Pulmonary artery endothelial cell (primary cell): ENCODE measurements at regions not wholly inside any gene's neighbourhood (a gene's known extent, or its start where the extent isn't known, plus 50 kb on each side); places are given as distances from the start of the nearest gene placed in this dataset.

Experiments used
- DNase-seq: peaks from one replicate; pipeline ENCODE4 v3.0.0-alpha.2; 2011; ENCODE audit warnings: low read depth, low spot score

DNA sequence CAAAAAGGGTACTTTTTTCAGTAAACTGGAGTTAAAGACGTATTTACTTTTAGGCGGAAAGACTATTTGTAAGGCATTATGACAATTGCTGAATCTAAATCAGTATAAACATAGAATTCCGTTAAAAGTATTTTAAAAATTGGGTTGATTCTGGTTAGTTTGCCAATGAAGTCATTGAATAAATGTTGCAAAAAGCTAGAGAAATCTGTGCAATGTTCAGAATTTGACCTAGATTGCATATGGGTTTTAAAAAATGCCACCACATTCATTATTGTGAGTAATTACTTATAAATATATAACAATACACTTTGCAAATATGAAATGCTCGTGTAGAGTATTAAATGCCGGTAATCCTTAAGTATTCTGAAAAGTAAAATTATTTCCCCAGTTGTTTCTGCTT is 116.5 kb upstream of the EEF1E1 start:
- DNase-seq = no peak

DNA sequence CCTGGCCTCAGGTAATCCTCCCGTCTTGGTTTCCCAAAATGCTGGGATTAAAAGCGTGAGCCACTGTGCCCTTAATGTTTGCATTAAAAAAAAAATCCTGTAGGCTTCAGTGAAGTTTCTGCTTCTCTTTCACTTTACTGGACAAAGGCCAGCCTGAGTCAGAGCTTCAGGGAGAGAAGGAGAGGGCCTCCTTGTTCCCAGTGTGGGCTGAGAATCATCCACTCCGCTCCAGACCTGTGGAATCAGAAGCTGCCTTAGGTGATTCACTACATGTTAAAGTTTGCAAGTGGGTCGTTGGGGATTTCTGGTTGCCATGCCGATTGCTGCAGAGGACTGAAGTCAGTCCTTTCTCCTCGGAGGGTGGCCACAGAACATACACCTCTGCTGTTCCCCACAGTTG is 113.3 kb upstream of the EEF1E1 start:
- DNase-seq = no peak

DNA sequence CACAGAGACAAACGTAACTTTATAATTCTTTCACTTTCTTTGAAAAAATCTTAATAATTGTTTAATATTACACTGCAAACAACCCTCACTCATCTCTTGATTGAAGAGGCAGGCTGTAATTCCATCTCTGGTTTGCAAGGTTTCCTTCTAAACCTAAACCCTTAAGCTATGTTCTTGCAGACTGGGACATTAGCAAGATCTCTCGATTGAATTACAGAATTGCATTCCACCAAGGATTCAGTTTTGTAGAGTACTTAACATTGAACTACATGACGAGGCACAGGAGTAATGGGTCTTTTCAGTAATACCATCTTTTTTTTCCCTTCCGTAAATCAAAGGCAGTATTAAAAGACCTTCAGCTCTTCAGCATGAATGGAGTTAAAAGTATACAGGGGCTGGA is 111.6 kb upstream of the EEF1E1 start:
- no peak for DNase-seq

DNA sequence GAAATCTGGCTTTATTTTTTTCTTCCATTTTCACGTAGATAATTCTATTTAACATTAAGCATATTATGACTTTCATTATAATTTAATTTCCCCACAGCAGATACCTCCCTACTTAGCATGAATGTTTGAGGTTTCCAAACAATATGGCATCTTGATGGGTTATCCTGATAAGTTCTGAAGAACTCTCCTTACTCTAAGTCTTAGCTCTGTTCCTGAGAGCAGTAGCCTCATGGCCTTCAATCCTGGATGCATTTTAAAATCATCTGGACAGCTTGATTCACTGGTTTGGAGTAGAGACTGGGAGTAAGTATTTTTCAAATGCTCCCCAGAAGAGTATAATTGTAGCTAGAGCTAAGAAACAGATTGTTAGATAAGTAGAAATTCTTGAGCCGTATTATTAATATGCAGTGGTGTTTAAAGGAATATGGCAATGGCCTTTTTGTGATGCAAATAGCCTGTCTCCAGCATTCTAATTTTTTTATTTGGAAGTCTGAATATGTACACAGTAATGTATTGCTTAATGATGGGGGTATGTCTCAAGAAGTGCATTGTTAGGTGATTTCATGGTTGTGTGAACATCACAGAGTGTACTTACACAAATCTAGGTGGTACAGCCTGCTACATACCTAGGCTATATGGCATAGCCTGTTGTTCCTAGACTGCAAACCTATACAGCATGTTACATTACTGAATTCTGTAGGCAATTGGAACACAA is 110.5 kb upstream of the EEF1E1 start:
- no peak for DNase-seq

DNA sequence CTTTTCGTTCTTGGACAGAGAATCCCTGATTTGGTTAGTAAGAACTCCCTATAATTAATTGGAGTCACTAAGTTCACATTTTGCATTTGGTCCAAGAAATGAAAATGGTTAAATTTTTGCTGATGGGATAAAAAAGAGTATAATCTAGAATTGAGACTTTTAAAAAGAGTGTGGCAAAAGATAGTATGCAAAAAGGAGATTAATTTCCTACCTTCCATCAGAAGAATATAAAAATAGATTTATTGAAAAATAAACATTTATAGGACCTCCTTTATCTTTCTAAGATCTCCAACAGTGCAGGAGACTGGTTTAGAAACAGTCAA is 105.5 kb upstream of the EEF1E1 start:
- no peak for DNase-seq

DNA sequence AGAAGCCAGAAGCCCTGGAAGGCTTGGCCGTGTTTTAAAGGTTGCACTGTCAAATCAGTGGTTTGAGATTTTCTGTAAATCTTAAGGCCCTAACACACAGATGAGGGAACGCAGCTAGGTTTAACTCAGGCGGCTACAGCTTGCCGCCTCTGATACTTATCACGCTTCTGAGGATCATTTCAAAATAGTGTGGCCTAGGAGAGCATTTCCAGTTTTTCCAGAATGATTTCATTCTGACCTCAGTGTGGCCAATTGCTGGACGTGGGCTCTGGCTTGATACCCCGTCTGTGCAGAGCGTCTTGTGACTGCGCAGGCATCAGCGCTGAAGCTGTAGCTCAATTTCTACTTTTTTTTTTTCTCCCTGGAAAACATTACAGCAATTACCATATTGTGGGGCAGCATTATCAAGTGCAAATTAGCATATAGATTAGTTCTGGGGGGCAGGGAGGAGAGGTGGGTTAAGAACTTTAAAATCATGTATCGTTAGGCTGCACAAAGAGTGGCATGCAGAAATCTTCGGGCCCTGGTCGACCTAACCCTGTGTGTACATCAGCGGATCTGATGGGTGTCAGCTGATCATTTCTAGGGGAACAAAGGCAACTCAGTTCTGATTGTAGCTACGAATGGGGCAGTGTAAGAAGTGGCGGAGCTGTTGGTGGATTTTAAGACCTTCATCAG is 105.0 kb upstream of the EEF1E1 start:
- no peak for DNase-seq

DNA sequence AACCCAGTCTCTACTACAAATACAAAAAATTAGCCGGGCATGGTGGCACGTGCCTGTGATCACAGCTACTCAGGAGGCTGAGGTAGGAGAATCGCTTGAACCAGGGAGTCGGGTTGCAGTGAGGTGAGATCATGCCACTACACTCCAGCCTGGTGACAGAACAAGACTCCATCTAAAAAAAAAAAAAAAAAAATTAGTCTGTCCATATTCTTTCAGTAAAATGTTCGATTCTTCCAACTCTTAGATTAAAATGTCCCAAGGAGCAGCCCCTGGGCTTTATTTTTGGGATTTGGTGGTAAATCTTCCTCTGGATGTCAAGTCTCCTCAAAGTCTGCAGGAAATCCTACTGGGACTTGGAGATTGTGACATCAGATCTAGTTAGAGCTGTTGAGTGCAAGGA is 101.0 kb upstream of the EEF1E1 start:
- DNase-seq = no peak

DNA sequence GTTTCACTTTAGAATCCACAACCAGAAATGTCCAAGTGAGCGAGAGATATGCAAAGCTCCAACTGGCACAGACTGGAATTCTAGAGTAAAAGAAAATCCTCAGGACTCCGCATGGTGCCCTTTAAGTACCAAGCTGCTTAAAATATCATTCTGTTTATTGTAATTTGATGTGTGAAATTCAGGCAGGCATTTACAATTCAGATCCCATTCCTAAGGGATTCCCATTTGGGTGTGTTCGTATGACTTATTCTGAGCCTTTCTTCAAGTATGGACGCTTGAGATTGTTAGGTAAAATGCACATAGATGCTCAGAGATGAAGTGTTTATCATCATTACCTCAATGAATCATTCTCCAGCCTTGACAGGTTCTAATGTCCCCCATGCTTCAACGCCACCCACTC is 99.3 kb upstream of the EEF1E1 start:
- DNase-seq = no peak

DNA sequence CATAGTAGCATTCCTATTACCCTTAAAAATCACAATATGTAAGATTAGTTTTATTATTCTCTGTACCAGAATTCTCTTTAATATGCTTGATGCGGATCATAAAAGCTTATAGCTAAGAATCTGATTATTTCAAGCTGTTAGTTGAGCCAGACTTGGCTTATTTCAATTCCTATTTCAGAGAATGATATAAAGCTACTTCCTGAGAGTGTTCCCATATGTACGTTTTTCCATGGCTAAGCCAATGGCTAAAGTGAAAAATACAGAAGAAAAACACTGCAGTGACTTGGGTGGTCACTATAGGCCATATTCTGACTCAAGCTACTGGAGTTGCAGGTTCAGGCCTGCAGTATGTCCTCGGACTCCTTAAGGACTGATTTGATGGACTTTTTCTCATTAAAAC is 97.9 kb upstream of the EEF1E1 start:
- DNase-seq = no peak

DNA sequence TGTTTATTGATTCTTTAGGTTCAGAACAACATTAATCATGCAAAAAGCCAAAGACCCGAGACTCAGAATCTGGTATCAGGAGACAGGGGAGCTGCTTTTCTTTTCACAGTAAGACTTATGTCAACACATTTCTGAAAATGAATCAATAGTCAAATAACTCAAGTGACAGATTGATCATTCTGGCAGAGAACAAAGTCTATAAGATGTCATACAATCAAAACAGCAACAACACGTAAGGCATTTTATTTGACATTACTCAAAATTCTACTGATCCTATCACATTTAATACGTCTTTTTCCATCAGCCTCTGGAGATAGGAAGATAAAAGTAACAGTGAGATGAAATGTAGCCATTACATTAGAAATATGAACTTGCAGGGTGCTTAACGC is 93.4 kb upstream of the EEF1E1 start:
- no peak for DNase-seq

DNA sequence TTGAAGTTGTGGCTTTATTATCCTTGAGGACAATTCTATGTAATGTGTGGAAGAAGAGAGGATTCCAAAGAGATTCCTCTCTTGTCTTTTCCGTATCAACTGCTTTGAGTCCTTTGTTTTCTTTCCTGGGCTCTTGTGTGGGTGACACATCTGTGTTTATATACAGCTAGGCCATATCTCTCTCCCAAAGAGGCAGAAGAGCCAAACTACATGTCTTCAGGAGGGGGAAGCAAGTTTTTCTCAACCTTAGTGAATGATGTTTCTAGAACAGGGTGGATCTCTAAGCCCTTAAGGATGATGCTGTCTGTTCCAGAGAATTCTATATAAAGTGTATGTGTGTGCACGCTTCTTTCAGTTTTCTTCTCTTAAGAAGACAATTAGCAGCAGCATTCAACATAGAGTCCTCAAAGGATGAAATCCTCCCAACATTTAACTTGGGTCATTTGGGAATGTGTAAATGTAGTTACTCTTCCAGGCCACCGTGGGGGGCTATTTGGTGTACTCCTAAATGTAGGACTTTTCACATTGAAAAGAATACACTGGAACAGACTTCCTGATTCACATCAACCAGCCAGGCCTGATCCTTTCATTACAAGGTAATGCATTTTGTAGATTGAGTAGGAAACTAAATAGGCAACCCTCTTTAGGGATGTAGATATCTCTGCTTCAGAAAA is 92.8 kb upstream of the EEF1E1 start:
- no peak for DNase-seq

DNA sequence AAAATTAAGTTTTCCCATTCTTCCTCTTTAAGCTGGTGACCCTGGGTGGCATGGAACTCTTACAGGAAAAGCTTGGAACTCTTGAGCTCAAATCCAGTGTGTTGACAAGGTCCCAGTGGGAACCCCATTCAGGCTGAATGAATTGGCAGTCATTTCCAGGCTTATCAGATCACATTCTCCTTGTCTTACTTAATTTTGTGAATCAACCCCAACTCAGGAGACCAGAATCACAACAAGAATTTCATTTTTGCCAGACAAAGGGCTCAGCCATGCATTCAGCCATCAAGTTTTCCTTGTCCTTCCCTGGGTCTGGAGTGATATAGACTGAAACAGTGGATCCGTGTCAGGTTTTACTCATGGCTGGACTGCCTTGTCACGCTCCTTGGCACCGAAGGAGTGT is 92.1 kb upstream of the EEF1E1 start:
- DNase-seq = no peak

DNA sequence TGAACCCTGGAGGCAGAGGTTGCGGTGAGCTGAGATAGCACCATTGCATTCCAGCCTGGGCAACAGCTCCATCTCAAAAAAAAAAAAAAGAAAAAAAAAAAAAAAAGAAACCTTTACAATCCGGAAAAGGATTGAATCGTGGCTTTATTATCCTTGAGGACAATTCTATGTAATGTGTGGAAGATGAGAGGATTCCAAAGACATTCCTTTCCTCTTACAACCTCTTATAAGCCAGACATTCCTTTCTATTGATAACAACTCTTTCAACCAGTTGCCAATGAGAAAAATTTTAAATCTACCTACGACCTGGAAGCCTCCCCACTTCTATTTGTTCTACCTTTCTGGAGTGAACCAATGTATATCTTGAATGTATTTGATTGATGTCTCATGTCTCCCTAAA is 91.2 kb upstream of the EEF1E1 start:
- no peak for DNase-seq

DNA sequence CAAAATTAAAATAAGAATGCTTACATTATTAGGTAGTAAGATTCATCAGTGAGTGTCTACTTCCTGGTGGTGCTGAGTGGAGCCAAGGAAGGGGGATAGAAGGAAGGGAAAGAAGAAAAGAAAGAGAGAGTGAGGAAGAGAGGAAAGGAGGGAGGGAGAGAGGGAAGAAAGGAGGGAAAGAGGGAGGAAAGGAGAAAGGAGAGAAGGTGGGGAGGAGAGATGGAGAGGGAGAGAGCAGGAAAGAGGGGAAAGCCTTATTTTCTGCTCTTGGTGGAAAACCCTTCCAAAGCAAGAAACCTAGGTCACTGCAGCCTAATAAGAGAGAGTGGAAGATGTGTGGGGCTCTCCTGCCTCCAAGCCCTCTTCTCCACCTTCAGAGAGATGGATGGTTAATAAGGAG is 90.2 kb upstream of the EEF1E1 start:
- DNase-seq = no peak

DNA sequence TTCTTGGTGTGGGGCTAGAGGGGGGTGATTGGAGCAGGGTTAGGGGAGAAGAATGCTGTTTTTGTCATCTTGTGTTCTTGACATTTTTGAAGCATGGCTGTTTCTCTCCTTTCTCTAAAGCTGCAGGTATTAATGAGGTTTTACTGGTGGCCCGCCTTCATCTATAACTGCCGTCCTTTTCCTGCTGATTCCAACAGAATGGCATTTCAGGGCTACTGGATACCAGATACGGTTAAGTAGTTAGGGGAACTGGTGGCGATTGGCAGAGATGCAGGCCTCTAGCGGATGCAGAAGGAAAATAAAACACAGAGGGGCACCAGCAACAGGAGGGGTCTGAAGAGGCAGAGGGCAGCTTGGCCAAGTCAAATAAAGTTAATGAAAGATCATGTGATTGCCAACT is 89.7 kb upstream of the EEF1E1 start:
- no peak for DNase-seq

DNA sequence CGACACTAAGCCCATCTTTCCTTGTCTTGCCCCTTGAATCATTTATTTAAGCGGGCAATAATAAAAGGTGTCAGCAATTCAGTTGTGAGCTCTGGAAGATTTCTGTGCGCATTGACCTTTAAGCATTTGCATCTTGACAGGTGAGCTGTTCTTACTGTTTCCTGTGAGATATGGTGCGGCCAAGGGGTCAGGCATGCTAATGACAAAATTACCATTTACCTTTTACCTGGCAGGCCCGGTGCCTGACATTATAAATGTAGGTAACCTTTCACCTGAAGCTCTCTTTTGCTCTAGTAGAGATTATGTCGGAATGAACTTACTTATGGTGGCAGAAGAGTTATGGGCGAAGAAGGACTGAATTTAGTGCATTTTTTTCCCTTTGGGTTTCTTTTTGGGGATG is 89.3 kb upstream of the EEF1E1 start:
- DNase-seq = no peak

DNA sequence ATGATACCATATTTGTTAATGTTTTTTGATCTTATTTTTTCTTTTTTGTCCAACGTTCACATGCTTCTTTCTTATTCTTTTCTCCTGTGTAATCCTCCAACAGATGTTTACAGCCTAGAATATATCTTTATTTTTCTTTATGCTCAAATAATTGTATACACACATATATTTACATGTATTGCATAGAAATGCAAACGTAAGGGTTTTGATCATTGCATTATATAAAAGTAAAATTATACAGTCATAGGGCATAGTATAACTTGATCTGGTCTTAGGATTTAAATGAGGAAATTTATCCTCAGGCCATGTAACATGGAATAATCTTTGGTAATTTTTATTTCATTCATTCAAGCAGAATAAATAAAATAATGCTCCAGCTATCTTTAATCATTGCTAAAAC is 84.9 kb upstream of the EEF1E1 start:
- no peak for DNase-seq

DNA sequence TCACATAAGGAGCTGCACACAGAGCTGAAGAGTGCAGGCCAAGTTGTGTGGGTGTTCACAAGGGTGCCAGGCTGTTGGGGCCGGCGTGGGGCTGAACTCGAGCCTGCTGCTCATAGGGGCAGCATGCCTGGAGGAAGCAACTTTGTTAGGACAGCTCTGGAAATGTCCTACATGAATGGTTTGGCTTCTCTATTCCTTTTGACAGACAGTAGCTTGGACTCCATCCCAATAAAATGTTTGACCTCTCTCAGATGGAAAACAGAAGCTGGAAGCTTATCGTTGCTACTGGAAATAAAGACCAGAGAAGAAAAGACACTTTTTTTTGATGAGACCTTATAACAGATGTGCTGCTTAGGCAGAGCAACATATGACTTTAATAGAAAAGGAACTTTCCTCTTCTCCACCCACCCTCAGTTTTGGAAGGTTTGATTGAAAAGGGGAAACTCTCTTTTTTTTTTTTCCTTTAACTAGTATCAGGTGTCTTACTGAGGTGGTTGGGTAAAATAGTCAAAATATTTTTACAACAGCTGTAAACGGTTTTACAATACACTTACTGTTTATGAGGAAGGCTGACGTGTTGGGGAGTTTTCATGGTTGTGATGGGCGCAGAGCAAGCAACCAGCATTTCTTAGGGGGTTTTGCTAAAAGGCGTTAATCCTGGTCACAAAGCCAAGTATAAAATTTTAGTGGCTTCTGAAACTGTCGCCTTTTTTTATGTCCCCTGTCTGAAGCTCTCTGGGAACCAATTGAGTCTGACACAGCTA is 80.7 kb upstream of the EEF1E1 start:
- DNase-seq = no peak

DNA sequence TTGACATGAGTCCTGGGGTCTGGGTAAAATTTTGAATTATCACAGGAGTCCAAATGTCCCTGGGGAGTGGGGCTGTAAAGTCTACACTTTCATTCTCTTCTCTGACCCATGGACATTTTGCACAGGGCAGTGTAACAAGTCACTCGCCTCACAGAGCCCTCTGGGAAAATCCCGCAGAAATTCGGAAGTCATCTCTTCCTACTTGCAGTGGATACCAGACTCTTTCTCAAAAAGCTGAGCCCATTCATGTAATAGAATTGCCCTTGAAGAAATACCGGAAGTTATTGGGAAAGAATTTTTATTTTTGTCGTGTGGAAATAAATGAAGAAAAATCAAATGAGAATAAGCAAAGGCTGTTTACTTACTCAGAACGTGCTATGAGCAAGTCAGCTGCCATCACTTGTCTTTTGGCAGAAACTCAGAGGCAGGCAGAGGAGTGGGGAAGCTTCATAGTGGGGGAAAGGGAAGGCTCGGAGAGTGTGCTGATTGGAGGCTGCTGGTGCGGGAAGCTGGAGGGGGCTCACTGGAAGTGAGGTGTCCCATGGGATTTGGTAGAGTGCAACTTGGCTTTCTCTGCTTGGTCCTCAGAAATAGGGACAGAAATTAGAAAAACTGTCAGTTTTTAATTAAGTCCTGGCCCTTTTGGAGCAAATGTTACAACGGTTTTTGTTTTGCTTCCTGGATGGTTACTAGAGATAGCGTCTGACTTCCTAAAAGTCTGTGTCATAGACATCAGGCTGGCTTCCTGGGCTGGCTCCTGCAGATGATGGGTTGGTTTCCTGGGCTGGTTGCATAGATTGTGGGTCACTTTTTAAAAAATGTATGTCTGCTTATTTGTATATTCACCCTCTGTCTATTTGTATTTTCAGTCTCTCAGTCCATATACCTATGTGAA is 79.8 kb upstream of the EEF1E1 start:
- no peak for DNase-seq

DNA sequence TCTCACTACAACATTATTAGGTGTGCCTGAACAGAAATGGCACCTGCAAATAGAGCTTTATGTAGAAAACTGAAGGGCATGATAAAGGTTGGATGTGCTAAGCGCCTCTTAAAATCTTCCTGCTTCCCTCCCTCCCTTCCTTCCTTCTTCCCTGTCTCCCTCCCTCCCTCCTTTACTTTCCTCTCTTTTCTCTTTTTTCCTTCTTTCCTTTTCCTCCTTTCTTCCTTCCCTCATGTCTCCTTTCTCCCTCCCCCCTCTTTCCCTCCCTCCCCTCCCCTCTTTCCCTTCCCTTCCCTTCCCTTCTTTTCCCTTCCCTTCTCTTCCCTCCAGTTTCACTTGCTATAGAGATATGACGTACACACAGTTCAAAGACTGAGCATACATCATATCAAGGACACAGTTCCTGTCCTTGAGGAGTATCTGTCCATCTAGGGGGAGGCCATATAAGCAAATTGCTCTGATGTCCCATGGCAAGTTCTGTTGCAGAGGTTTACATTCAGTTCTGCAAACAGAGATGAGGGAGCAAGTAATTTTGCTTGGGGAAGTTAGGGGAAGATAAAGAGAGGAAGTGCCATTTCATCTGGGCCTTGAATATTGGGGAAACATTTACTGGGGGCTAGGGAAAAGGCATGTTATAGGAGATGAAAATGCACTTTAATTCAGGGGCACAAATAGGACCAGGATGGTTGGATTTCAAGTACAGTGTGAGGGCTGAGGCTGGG is 79.0 kb upstream of the EEF1E1 start:
- no peak for DNase-seq
